ENCODE measurements at regions not wholly inside any gene's neighbourhood (a gene's known extent, or its start where the extent isn't known, plus 50 kb on each side); places are given as distances from the start of the nearest gene placed in this dataset.

DNA sequence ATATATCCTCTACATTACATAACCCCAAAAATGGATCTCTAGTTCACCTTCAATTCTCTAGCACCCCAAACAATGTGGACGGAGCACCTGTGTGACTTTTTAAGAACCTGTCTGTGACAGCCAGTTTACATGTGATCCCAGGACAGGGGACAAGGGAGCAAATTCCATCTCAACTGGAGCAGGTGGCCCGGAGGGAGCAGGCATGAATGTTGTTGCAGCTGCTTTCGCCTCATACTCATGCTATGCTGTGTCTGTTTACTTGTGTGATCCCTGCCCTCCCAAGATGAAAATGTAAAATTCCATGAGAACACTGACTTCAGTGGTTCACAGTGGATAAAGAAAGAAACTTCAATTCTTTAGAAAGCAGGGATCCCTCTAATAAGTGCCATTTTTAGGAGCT lies 600.3 kb downstream of the CDH26 start (continued):
- TF ChIP-seq, protein P1, sequence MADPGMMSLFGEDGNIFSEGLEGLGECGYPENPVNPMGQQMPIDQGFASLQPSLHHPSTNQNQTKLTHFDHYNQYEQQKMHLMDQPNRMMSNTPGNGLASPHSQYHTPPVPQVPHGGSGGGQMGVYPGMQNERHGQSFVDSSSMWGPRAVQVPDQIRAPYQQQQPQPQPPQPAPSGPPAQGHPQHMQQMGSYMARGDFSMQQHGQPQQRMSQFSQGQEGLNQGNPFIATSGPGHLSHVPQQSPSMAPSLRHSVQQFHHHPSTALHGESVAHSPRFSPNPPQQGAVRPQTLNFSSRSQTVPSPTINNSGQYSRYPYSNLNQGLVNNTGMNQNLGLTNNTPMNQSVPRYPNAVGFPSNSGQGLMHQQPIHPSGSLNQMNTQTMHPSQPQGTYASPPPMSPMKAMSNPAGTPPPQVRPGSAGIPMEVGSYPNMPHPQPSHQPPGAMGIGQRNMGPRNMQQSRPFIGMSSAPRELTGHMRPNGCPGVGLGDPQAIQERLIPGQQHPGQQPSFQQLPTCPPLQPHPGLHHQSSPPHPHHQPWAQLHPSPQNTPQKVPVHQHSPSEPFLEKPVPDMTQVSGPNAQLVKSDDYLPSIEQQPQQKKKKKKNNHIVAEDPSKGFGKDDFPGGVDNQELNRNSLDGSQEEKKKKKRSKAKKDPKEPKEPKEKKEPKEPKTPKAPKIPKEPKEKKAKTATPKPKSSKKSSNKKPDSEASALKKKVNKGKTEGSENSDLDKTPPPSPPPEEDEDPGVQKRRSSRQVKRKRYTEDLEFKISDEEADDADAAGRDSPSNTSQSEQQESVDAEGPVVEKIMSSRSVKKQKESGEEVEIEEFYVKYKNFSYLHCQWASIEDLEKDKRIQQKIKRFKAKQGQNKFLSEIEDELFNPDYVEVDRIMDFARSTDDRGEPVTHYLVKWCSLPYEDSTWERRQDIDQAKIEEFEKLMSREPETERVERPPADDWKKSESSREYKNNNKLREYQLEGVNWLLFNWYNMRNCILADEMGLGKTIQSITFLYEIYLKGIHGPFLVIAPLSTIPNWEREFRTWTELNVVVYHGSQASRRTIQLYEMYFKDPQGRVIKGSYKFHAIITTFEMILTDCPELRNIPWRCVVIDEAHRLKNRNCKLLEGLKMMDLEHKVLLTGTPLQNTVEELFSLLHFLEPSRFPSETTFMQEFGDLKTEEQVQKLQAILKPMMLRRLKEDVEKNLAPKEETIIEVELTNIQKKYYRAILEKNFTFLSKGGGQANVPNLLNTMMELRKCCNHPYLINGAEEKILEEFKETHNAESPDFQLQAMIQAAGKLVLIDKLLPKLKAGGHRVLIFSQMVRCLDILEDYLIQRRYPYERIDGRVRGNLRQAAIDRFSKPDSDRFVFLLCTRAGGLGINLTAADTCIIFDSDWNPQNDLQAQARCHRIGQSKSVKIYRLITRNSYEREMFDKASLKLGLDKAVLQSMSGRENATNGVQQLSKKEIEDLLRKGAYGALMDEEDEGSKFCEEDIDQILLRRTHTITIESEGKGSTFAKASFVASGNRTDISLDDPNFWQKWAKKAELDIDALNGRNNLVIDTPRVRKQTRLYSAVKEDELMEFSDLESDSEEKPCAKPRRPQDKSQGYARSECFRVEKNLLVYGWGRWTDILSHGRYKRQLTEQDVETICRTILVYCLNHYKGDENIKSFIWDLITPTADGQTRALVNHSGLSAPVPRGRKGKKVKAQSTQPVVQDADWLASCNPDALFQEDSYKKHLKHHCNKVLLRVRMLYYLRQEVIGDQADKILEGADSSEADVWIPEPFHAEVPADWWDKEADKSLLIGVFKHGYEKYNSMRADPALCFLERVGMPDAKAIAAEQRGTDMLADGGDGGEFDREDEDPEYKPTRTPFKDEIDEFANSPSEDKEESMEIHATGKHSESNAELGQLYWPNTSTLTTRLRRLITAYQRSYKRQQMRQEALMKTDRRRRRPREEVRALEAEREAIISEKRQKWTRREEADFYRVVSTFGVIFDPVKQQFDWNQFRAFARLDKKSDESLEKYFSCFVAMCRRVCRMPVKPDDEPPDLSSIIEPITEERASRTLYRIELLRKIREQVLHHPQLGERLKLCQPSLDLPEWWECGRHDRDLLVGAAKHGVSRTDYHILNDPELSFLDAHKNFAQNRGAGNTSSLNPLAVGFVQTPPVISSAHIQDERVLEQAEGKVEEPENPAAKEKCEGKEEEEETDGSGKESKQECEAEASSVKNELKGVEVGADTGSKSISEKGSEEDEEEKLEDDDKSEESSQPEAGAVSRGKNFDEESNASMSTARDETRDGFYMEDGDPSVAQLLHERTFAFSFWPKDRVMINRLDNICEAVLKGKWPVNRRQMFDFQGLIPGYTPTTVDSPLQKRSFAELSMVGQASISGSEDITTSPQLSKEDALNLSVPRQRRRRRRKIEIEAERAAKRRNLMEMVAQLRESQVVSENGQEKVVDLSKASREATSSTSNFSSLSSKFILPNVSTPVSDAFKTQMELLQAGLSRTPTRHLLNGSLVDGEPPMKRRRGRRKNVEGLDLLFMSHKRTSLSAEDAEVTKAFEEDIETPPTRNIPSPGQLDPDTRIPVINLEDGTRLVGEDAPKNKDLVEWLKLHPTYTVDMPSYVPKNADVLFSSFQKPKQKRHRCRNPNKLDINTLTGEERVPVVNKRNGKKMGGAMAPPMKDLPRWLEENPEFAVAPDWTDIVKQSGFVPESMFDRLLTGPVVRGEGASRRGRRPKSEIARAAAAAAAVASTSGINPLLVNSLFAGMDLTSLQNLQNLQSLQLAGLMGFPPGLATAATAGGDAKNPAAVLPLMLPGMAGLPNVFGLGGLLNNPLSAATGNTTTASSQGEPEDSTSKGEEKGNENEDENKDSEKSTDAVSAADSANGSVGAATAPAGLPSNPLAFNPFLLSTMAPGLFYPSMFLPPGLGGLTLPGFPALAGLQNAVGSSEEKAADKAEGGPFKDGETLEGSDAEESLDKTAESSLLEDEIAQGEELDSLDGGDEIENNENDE (IDR thresholded peaks at IDR 0.05; ENCODE audit: insufficient replicate concordance, low read length): no peak
- TF ChIP-seq, protein P2, sequence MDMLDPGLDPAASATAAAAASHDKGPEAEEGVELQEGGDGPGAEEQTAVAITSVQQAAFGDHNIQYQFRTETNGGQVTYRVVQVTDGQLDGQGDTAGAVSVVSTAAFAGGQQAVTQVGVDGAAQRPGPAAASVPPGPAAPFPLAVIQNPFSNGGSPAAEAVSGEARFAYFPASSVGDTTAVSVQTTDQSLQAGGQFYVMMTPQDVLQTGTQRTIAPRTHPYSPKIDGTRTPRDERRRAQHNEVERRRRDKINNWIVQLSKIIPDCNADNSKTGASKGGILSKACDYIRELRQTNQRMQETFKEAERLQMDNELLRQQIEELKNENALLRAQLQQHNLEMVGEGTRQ (IDR thresholded peaks at IDR 0.05; ENCODE audit: low read length): no peak

All from H1 (cell line).